Jurkat, Clone E6-1 (cell line): ENCODE measurements at regions not wholly inside any gene's neighbourhood (a gene's known extent, or its start where the extent isn't known, plus 50 kb on each side); places are given as distances from the start of the nearest gene placed in this dataset.

Experiments used
- DNase-seq: peaks from one replicate; pipeline ENCODE4 v3.0.0-alpha.2; 2011; ENCODE audit warnings: low read depth, low spot score
- H3K4me3 ChIP-seq: 2 replicates; pipeline ENCODE4 v1.5.1; 2011; ENCODE audit warnings: mild to moderate bottlenecking, low read length, control low read depth, moderate library complexity

- H3K4me3 ChIP-seq: no peak overlapping the region
Observed at GRCh38 chr4:71147261-71147660, 153.8 kb downstream of the DCK start.

GRCh38 chr4:71148545-71148944, 155.1 kb downstream of the DCK start:
- no peak for DNase-seq
- H3K4me3 ChIP-seq: no peak overlapping the region

More at GRCh38 chr4:71147261-71147660, 153.8 kb downstream of the DCK start:
- no peak for DNase-seq

GRCh38 chr4:71151054-71151453, 157.6 kb downstream of the DCK start:
- no peak for DNase-seq
- no peak overlapping the region for H3K4me3 ChIP-seq

GRCh38 chr4:71156616-71157015, 163.2 kb downstream of the DCK start:
- H3K4me3 ChIP-seq: no peak overlapping the region
- no peak for DNase-seq

- no peak overlapping the region for H3K4me3 ChIP-seq
- no peak for DNase-seq
Observed at GRCh38 chr4:71162386-71162785, 168.9 kb downstream of the DCK start.

- H3K4me3 ChIP-seq: no peak overlapping the region
- DNase-seq: no peak
Observed at GRCh38 chr4:71163317-71163716, 169.9 kb downstream of the DCK start.

GRCh38 chr4:71167083-71167482, 171.7 kb upstream of the SLC4A4 start:
- no peak overlapping the region for H3K4me3 ChIP-seq
- DNase-seq: no peak

- no peak for DNase-seq
- no peak overlapping the region for H3K4me3 ChIP-seq
Observed at GRCh38 chr4:71171592-71171991, 167.2 kb upstream of the SLC4A4 start.

- H3K4me3 ChIP-seq: no peak overlapping the region
- no peak for DNase-seq
Observed at GRCh38 chr4:71181332-71181731, 157.5 kb upstream of the SLC4A4 start.

GRCh38 chr4:71184195-71184781, 154.5 kb upstream of the SLC4A4 start:
- no peak overlapping the region; the same call in 1 of the 2 replicates for H3K4me3 ChIP-seq
- DNase-seq: peak; percentile 81

- H3K4me3 ChIP-seq: no peak overlapping the region
- no peak for DNase-seq
Observed at GRCh38 chr4:71185037-71185436, 153.8 kb upstream of the SLC4A4 start.

GRCh38 chr4:71186257-71186565, 152.6 kb upstream of the SLC4A4 start:
- no peak for DNase-seq
- peak overlapping the region; percentile 74 for H3K4me3 ChIP-seq

GRCh38 chr4:71186566-71187403, 152.0 kb upstream of the SLC4A4 start:
- DNase-seq: peak; percentile 44
- H3K4me3 ChIP-seq: peak overlapping the region; percentile 74

GRCh38 chr4:71187404-71188155, 151.2 kb upstream of the SLC4A4 start:
- H3K4me3 ChIP-seq: peak overlapping the region; percentile 74
- DNase-seq: no peak

- H3K4me3 ChIP-seq: peak overlapping the region; percentile 74
- peak; percentile 55 for DNase-seq
Observed at GRCh38 chr4:71188156-71188640, 150.6 kb upstream of the SLC4A4 start.

- H3K4me3 ChIP-seq: peak overlapping the region; percentile 74
Observed at GRCh38 chr4:71188951-71189350, 149.9 kb upstream of the SLC4A4 start.

GRCh38 chr4:71189471-71189870, 149.3 kb upstream of the SLC4A4 start:
- no peak overlapping the region for H3K4me3 ChIP-seq
- DNase-seq: no peak

More at GRCh38 chr4:71188951-71189350, 149.9 kb upstream of the SLC4A4 start:
- DNase-seq: no peak

- no peak for DNase-seq
- H3K4me3 ChIP-seq: no peak overlapping the region
Observed at GRCh38 chr4:71194454-71194853, 144.4 kb upstream of the SLC4A4 start.

GRCh38 chr4:71195924-71196323, 142.9 kb upstream of the SLC4A4 start:
- no peak overlapping the region for H3K4me3 ChIP-seq
- no peak for DNase-seq

- DNase-seq: peak; percentile 91
- H3K4me3 ChIP-seq: no peak overlapping the region
Observed at GRCh38 chr4:71198958-71199357, 139.9 kb upstream of the SLC4A4 start.
